Hepatic stellate cell (primary cell): ENCODE measurements at regions not wholly inside any gene's neighbourhood (a gene's known extent, or its start where the extent isn't known, plus 50 kb on each side); places are given as distances from the start of the nearest gene placed in this dataset.

Source experiments
- DNase-seq: peaks from one replicate; pipeline ENCODE4 v3.0.0; 2011; ENCODE audit warnings: low spot score

- DNase-seq = peak; percentile 31
Measured at GRCh38 chr11:28618416-28618815, 510.2 kb downstream of the METTL15 start.

GRCh38 chr11:28616160-28616965, 508.2 kb downstream of the METTL15 start:
- DNase-seq = no peak

GRCh38 chr11:28615542-28615941, 507.4 kb downstream of the METTL15 start:
- DNase-seq = no peak

- no peak for DNase-seq
Measured at GRCh38 chr11:28606930-28607329, 498.7 kb downstream of the METTL15 start.

GRCh38 chr11:28599656-28600055, 491.5 kb downstream of the METTL15 start:
- DNase-seq = no peak

GRCh38 chr11:28598531-28598930, 490.3 kb downstream of the METTL15 start:
- no peak for DNase-seq

- no peak for DNase-seq
Measured at GRCh38 chr11:28596816-28597215, 488.6 kb downstream of the METTL15 start.

GRCh38 chr11:28592141-28592540, 484.0 kb downstream of the METTL15 start:
- DNase-seq = no peak

- peak; percentile 7 for DNase-seq
Measured at GRCh38 chr11:28584992-28585391, 476.8 kb downstream of the METTL15 start.

- no peak for DNase-seq
Measured at GRCh38 chr11:28582506-28582905, 474.3 kb downstream of the METTL15 start.

- no peak for DNase-seq
Measured at GRCh38 chr11:28581286-28582242, 473.4 kb downstream of the METTL15 start.

- DNase-seq = no peak
Measured at GRCh38 chr11:28571371-28571770, 463.2 kb downstream of the METTL15 start.

- DNase-seq = no peak
Measured at GRCh38 chr11:28569106-28569505, 460.9 kb downstream of the METTL15 start.

GRCh38 chr11:28566339-28567089, 458.3 kb downstream of the METTL15 start:
- DNase-seq = peak; percentile 72

- no peak for DNase-seq
Measured at GRCh38 chr11:28559492-28559891, 451.3 kb downstream of the METTL15 start.

- no peak for DNase-seq
Measured at GRCh38 chr11:28547321-28547741, 439.1 kb downstream of the METTL15 start.

- DNase-seq = no peak
Measured at GRCh38 chr11:28545536-28545935, 437.3 kb downstream of the METTL15 start.

GRCh38 chr11:28542561-28542960, 434.4 kb downstream of the METTL15 start:
- no peak for DNase-seq

- no peak for DNase-seq
Measured at GRCh38 chr11:28539239-28540030, 431.2 kb downstream of the METTL15 start.

GRCh38 chr11:28537822-28538221, 429.6 kb downstream of the METTL15 start:
- no peak for DNase-seq

GRCh38 chr11:28536504-28537267, 428.5 kb downstream of the METTL15 start:
- DNase-seq = no peak
